ENCODE measurements at regions not wholly inside any gene's neighbourhood (a gene's known extent, or its start where the extent isn't known, plus 50 kb on each side); places are given as distances from the start of the nearest gene placed in this dataset.

- TF ChIP-seq CHD7 (IDR thresholded peaks at IDR 0.05; ENCODE audit: insufficient replicate concordance, low read length) (no peak), HDAC6 (IDR thresholded peaks at IDR 0.05; ENCODE audit: low read depth, low read length) (no peak), SIRT6 (IDR thresholded peaks at IDR 0.05; ENCODE audit: low read length) (no peak), FOSL1 (IDR thresholded peaks at IDR 0.05; ENCODE audit: insufficient read depth, low read depth, low read length) (no peak), SAP30 (IDR thresholded peaks at IDR 0.05; ENCODE audit: insufficient read depth, insufficient replicate concordance, low read length) (no peak), SIN3A (conservative IDR thresholded peaks at IDR 0.05 in 1 of 2, IDR thresholded peaks at IDR 0.05 in 1 of 2; ENCODE audit: low read depth in 1 of 2, low read length in 2 of 2) (no peak)
Observed at GRCh38 chr2:16496426-16497388, 168.9 kb downstream of the CYRIA start (continued).

Data from H1 (cell line).